GM23338 (cell line): ENCODE measurements at regions not wholly inside any gene's neighbourhood (a gene's known extent, or its start where the extent isn't known, plus 50 kb on each side); places are given as distances from the start of the nearest gene placed in this dataset.

Source experiments
- CREB1 ChIP-seq: fragments of 250-450 bp; sonication (Bioruptor Pico); IDR thresholded peaks from 2 replicates; pipeline ENCODE4 v1.5.0; 2020; ENCODE audit warnings: low read depth, mild to moderate bottlenecking, moderate library complexity
- CTCF ChIP-seq, 2 experiments: fragments of 200-600 bp in 1 of 2; sonication (generic) in 1 of 2; conservative IDR thresholded peaks; 2 replicates each; pipeline versions ENCODE4 v1.5.1 to v1.6.1; 2016 to 2017; ENCODE audit warnings: antibody characterized with exemption in 2 of 2, low read depth in 2 of 2, mild to moderate bottlenecking in 2 of 2, moderate library complexity in 1 of 2
- EZH2 ChIP-seq: fragments of 200-600 bp; sonication (generic); IDR thresholded peaks from one replicate; pipeline ENCODE4 v1.8.0; 2017; ENCODE audit warnings: antibody characterized with exemption, mild to moderate bottlenecking, low read depth; ENCODE audit not compliant: unreplicated experiment
- REST ChIP-seq: IDR thresholded peaks from one replicate; pipeline ENCODE4 v1.6.1; 2018; ENCODE audit warnings: antibody characterized with exemption; ENCODE audit not compliant: unreplicated experiment

GRCh38 chr20:6240059-6240458 is 117.2 kb upstream of the FERMT1 start:
- no peak for TF ChIP-seq REST
- TF ChIP-seq CTCF (conservative IDR thresholded peaks at IDR 0.05; ENCODE audit: low read depth in 2 of 2) = no peak
- no peak for TF ChIP-seq CREB1 (CRISPR knock-in tag)
- TF ChIP-seq EZH2 = no peak
